Left lung (tissue), 4 donors: ENCODE measurements at regions not wholly inside any gene's neighbourhood (a gene's known extent, or its start where the extent isn't known, plus 50 kb on each side); places are given as distances from the start of the nearest gene placed in this dataset.
"Not testable (repeated sequence)": the region's sequence is repeated elsewhere in the genome, so short reads cannot be mapped to it uniquely, and the experiment has no call there.

Source experiments
- ATAC-seq: fragments of 200-7000 bp; cut with Tn5 transposase; one replicate; pipeline ENCODE4 v1.9.1; 2020; ENCODE audit warnings: moderate library complexity
- DNase-seq, 4 donors: peaks; one replicate each; pipeline ENCODE4 v3.0.0-alpha.2; 2013 to 2020
- H3K27ac ChIP-seq, 2 donors: fragments of 200-600 bp; sonication (generic) in 1 of 2; one replicate each; pipeline versions ENCODE4 v1.5.0 to v1.8.0; 2020 to 2021
- H3K27me3 ChIP-seq, 2 donors: fragments of 200-600 bp; sonication (generic) in 1 of 2; one replicate each; pipeline versions ENCODE4 v1.5.0 to v1.8.0; 2020 to 2021
- H3K36me3 ChIP-seq, 2 donors: fragments of 200-600 bp; sonication (generic) in 1 of 2; one replicate each; pipeline versions ENCODE4 v1.5.0 to v1.8.0; 2020 to 2021
- H3K4me1 ChIP-seq, 2 donors: fragments of 200-600 bp; one replicate each; pipeline ENCODE4 v1.8.0; 2021
- H3K4me3 ChIP-seq, 2 donors: fragments of 200-600 bp; sonication (generic) in 1 of 2; one replicate each; pipeline versions ENCODE4 v1.5.0 to v1.8.0; 2020 to 2021; ENCODE audit warnings: mild to moderate bottlenecking in 1 of 2
- H3K9me3 ChIP-seq, 2 donors: fragments of 200-600 bp; sonication (generic) in 1 of 2; one replicate each; pipeline versions ENCODE4 v1.5.0 to v1.8.0; 2020 to 2021
- intact Hi-C, 2 donors: fragments of 100-400 bp; cut with DNase I; formaldehyde crosslinking; loops; one replicate each; pipeline versions ENCODE4 v1.11.2 to v1.14.2; 2022
- TF ChIP-seq, protein P1 (sequence below), 2 donors: fragments of 200-600 bp; sonication (generic) in 1 of 2; IDR thresholded peaks; one replicate each; pipeline versions ENCODE4 v1.5.0 to v1.8.0; 2021; ENCODE audit warnings: antibody characterized with exemption in 2 of 2
- donor health status: DM: no; HTN: yes; CAD: no.
- donor health status: DM: no; HTN: no; CAD: no.

DNA sequence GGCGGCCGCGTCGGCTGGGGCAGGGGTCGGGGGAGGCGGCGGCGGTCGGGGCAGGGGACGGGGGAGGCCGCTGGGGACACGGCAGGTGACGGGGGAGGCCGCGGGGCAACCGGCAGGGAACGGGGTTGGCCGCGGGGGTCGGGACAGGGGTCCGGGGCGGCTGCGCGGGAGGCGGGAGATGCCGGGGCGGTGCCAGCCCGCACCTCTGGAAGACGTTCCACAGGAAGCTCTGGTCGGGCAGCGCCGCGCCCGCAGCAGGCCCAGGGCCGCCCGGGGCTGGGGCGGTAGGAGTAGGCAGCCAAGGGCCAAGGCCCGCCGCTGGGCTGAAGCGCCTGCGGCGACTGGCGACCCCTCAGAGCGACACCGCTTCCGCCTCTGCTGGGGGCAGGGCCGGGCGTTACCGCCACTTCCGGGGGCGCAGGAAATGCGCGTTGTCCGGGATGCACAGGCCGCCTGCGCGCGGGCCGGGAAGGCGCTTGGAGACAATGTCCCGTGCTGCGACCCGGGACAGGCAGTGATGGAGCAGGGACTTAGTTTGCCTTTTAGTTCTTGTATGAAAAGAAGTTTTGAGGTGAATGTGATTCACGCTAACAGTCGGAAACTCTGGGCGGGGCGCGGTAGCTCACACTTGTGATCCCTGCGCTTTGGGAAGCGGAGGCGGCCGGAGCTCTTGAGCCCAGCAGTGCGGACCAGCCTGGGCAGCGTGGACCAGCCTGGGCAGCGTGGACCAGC lies 110.0 kb upstream of the LPCAT1 start:
- no peaks in the 10 kb centered on the region for H3K9me3 ChIP-seq
- H3K36me3 ChIP-seq: peaks cover 0 to 5% of the 10 kb centered on the region in 2 donors
- DNase-seq: peak; percentile 82 to 93 (median 88)
- intact Hi-C loops: no loop called here
- ATAC-seq: peak; percentile 99
- TF ChIP-seq, protein P1, sequence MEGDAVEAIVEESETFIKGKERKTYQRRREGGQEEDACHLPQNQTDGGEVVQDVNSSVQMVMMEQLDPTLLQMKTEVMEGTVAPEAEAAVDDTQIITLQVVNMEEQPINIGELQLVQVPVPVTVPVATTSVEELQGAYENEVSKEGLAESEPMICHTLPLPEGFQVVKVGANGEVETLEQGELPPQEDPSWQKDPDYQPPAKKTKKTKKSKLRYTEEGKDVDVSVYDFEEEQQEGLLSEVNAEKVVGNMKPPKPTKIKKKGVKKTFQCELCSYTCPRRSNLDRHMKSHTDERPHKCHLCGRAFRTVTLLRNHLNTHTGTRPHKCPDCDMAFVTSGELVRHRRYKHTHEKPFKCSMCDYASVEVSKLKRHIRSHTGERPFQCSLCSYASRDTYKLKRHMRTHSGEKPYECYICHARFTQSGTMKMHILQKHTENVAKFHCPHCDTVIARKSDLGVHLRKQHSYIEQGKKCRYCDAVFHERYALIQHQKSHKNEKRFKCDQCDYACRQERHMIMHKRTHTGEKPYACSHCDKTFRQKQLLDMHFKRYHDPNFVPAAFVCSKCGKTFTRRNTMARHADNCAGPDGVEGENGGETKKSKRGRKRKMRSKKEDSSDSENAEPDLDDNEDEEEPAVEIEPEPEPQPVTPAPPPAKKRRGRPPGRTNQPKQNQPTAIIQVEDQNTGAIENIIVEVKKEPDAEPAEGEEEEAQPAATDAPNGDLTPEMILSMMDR (IDR thresholded peaks at IDR 0.05): no peak
- H3K27me3 ChIP-seq: peaks cover 0 to 47% of the 10 kb centered on the region in 2 donors
- peak overlapping the region; percentile 53 to 74 for H3K27ac ChIP-seq
- H3K4me3 ChIP-seq: peak overlapping the region; percentile 56 to 67
- peaks cover 0 to 10% of the 10 kb centered on the region in 2 donors for H3K4me1 ChIP-seq

DNA sequence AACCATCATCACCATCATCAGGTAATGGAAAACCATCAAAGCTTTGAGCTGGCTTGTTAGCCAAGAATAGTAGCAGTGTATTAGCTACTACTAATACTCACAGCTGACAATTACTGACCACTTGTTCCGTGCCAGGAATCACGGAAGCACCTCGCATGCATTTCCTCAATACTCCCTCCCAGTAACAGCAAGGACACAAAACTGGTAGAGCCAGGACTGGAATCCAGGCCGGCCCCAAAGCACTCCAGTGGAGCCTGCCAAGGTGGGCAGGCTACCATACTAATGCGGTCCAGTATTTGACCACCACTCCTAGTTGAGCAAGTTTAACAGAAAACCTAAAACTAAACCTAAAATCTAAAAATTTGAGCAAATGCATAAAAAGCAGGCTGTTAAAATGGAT lies 107.2 kb upstream of the LPCAT1 start:
- H3K36me3 ChIP-seq, H3K9me3 ChIP-seq, H3K4me3 ChIP-seq, H3K27ac ChIP-seq, H3K4me1 ChIP-seq, DNase-seq, intact Hi-C loops, ATAC-seq: not testable (repeated sequence)
- H3K27me3 ChIP-seq: peaks cover 0 to 27% of the 10 kb centered on the region in 2 donors

DNA sequence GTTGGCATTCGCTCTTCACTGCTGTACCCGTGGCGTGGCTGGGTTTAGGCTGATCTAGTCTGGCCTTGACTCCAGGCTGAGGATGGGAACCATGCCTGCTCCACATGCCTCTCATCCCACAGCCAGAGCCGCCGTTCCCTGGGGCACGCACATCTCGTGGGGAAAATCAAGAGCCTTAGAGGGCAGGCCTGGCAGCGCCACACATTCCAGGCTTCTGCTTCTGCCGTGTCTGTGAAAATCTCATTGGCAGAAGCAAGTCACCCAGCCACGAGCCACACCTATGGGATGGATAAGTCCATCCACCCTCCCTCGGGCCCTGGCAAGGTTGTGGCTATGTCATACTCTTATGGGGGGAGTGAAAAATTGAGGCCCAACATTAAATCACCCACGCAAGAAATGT lies 102.6 kb upstream of the LPCAT1 start:
- H3K36me3 ChIP-seq, intact Hi-C loops, ATAC-seq: not testable (repeated sequence)

DNA sequence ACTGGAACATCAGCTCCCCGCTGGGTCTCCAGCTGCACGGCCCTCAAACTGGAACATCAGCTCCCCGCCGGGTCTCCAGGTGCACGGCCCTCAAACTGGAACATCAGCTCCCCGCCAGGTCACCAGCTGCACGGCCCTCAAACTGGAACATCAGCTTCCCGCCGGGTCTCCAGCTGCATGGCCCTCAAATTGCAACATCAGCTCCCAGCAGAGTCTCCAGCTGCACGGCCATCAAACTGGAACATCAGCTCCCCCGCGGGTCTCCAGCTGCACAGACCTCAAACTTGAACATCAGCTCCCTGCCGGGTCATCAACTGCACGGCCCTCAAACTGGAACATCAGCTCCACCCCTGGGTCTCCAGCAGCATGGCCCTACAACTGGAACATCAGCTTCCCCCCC lies 95.8 kb upstream of the LPCAT1 start:
- H3K9me3 ChIP-seq, ATAC-seq, H3K4me3 ChIP-seq, H3K27me3 ChIP-seq, DNase-seq, H3K27ac ChIP-seq, H3K36me3 ChIP-seq, intact Hi-C loops, H3K4me1 ChIP-seq: not testable (repeated sequence)

More for the DNA sequence above, 102.6 kb upstream of the LPCAT1 start:
- H3K9me3 ChIP-seq, H3K4me1 ChIP-seq, H3K27ac ChIP-seq, H3K27me3 ChIP-seq, H3K4me3 ChIP-seq: not testable (repeated sequence)
- peak in 1 of 4 donors; percentile 71 for DNase-seq

DNA sequence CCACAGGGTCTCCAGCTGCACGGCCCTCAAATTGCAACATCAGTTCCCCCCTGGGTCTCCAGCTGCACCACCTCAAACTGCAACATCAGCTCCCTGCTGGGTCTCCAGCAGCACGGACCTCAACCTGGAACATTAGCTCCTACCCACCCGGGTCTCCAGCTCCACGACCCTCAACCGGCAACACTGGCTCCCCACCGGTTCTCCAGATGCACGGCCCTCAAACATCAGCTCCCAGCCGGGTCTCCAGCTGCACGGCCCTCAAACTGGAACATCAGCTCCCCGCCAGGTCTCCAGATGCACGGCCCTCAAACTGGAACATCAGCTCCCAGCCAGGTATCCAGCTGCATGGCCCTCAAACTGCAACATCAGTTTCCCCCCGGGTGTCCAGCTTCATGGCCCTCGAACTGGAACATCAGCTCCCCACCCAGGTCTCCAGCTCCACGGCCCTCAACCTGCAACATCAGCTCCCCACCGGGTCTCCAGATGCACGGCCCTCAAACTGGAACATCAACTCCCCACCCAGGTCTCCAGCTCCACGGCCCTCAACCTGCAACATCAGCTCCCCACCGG lies 94.6 kb upstream of the LPCAT1 start:
- H3K4me1 ChIP-seq, H3K4me3 ChIP-seq, DNase-seq, H3K36me3 ChIP-seq, ATAC-seq, H3K9me3 ChIP-seq, H3K27ac ChIP-seq, H3K27me3 ChIP-seq, intact Hi-C loops: not testable (repeated sequence)

DNA sequence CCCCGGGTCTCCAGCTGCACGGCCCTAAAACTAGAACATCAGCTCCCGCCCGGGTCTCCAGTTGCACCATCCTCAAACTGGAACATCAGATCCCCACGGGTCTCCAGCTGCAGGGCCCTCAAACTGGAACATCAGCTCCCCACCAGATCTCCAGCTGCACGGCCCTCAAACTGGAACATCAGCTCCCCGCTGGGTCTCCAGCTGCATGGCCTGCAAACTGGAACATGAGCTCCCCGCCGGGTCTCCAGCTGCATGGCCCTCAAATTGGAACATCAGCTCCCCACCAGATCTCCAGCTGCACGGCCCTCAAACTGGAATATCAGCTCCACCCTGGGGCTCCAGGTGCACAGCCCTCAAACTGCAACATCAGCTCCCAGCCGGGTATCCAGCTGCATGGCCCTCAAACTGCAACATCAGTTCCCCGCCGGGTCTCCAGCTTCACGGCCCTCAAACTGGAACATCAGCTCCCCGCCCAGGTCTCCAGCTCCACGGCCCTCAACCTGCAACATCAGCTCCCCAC lies 93.5 kb upstream of the LPCAT1 start:
- H3K4me3 ChIP-seq, H3K27ac ChIP-seq, DNase-seq, H3K4me1 ChIP-seq, H3K36me3 ChIP-seq, H3K9me3 ChIP-seq, intact Hi-C loops, ATAC-seq, H3K27me3 ChIP-seq: not testable (repeated sequence)

DNA sequence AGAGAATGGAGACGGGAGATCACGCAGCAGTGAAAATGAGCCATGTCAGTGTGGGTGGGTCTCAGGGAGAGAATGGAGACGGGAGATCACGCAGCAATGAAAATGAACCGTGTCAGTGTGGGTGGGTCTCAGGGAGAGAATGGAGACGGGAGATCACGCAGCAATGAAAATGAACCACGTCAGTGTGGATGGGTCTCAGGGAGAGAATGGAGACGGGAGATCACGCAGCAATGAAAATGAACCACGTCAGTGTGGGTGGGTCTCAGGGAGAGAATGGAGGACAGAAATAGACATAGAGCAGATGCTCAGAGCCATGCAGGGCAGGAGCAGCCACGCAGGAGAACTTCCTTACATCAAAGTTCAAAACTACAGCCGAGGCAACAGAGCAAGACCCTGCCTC lies 89.8 kb upstream of the LPCAT1 start:
- H3K27ac ChIP-seq, H3K4me3 ChIP-seq, ATAC-seq, intact Hi-C loops, DNase-seq, H3K4me1 ChIP-seq, H3K9me3 ChIP-seq, H3K27me3 ChIP-seq, H3K36me3 ChIP-seq: not testable (repeated sequence)

DNA sequence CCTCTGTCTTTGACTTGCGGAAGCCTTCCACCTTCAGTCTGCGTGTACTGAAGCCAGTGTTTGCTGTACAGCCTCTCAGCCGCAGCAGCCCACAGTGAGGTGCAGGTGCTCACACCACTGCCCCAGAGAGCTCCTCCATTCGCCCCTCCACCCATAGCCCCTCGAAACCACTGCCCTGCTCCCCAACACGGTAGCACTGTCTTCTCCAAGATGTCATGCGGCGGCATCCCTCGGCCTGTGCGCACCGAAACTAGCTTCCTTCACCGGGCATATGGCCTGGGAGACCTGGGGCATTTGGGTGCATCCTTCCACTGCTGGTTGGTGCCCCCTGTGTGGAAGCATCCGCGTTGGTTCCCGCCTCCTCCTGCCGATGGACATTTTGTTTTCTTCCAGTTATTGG lies 86.8 kb upstream of the LPCAT1 start:
- DNase-seq, H3K27ac ChIP-seq, H3K4me1 ChIP-seq, H3K9me3 ChIP-seq, H3K4me3 ChIP-seq, H3K27me3 ChIP-seq, H3K36me3 ChIP-seq, ATAC-seq, intact Hi-C loops: not testable (repeated sequence)

DNA sequence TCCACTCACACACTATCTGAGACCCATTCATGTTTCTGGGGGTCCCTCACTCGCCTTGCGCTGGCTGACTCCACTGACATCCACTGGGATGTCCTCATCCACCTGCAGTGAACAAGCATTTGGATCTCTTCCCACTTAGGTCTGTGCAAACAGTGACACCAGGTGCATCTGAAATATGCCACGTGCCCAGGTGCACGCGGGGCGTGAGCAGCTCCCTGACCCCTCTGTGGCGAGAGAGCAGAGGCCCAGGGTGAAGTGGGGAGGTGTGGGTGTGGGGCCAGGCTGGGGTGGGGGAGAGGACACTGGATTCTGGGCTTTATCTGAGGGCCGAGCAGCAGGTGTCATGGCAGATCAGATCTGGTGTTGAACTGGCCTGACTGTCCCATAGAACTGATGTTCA lies 85.4 kb upstream of the LPCAT1 start:
- H3K4me3 ChIP-seq, DNase-seq, H3K4me1 ChIP-seq, ATAC-seq, H3K36me3 ChIP-seq, H3K27ac ChIP-seq, intact Hi-C loops, H3K9me3 ChIP-seq, H3K27me3 ChIP-seq: not testable (repeated sequence)

DNA sequence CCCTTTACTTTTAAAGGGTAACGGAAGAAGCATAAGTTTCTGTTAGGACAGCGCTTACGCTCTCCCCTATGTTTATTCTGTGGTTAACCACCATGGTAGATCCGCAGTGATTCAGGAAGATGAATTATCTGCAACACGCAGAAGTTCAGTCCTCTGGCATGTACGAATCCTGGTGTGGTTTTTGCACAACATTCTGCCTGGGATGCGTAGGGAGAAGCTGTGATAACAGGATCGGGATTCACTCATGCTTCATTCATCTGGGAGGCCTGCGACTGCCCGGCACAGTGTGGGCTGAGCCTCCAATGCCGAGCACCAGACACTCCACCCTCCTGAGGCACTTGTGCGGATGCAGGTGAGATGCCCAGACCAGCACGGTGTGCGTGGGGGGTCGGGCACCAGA lies 84.6 kb upstream of the LPCAT1 start:
- H3K27ac ChIP-seq, H3K4me3 ChIP-seq, H3K9me3 ChIP-seq, H3K27me3 ChIP-seq, intact Hi-C loops, H3K4me1 ChIP-seq, H3K36me3 ChIP-seq, DNase-seq: not testable (repeated sequence)
- peak; percentile 71 for ATAC-seq

DNA sequence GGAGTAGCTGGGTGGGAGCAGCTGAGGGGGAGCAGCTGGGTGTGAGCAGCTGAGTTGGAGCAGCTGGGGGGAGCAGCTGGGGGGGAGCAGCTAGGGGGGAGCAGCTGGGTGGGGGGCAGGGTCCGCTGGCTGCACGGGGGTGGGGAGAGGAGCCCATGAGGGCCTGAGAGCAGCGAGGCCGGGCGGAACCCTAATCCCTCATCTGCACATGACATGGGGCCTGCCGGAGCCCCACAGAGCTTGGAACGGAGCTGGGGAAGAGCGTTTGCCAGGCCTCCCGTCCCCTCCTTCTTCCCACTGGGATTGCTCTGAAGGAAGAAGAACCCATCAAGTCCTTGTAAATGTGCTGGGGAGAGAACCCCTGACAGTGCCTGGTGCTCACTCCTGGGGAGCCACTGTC lies 83.2 kb upstream of the LPCAT1 start:
- H3K27ac ChIP-seq, H3K27me3 ChIP-seq, intact Hi-C loops, H3K36me3 ChIP-seq, ATAC-seq, H3K4me3 ChIP-seq, H3K9me3 ChIP-seq, H3K4me1 ChIP-seq: not testable (repeated sequence)
- DNase-seq: peak in 1 of 4 donors; percentile 24

DNA sequence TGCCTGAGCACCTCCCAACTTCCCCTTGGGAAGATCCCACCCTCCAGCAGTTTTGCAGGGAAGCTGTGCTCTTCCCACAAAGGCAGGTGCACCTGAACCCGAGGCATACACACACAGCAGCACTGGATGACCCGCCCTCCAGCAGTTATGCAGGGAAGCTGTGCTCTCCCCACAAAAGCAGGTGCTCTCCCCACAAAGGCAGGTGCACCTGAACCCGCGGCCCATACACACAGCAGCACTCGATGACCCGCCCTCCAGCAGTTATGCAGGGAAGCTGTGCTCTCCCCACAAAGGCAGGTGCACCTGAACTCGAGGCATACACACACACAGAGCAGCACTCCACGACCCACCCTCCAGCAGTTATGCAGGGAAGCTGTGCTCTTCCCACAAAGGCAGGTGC lies 80.2 kb upstream of the LPCAT1 start:
- ATAC-seq, H3K36me3 ChIP-seq, H3K4me3 ChIP-seq, H3K9me3 ChIP-seq, H3K4me1 ChIP-seq, H3K27me3 ChIP-seq, H3K27ac ChIP-seq, intact Hi-C loops, DNase-seq: not testable (repeated sequence)
